IPS-18a (cell line): ENCODE measurements at regions not wholly inside any gene's neighbourhood (a gene's known extent, or its start where the extent isn't known, plus 50 kb on each side); places are given as distances from the start of the nearest gene placed in this dataset.

Source experiments
- H3K27ac ChIP-seq: one replicate; pipeline ENCODE4 v1.5.1; 2013; ENCODE audit warnings: low read length
- H3K27me3 ChIP-seq: one replicate; pipeline ENCODE4 v1.6.1; 2013; ENCODE audit warnings: mild to moderate bottlenecking, low read length; ENCODE audit not compliant: control insufficient read depth, insufficient read depth
- H3K36me3 ChIP-seq: one replicate; pipeline ENCODE4 v1.6.1; 2013; ENCODE audit warnings: low read depth, low read length; ENCODE audit not compliant: control insufficient read depth
- H3K4me1 ChIP-seq: one replicate; pipeline ENCODE4 v1.6.1; 2013; ENCODE audit warnings: low read depth, low read length; ENCODE audit not compliant: control insufficient read depth
- H3K4me3 ChIP-seq: one replicate; pipeline ENCODE4 v1.5.1; 2013; ENCODE audit warnings: low read length
- H3K9ac ChIP-seq: one replicate; pipeline ENCODE4 v1.6.1; 2013; ENCODE audit warnings: mild to moderate bottlenecking, low read length, moderate library complexity
- H3K9me3 ChIP-seq: one replicate; pipeline ENCODE4 v1.6.1; 2013; ENCODE audit warnings: low read depth, low read length; ENCODE audit not compliant: control insufficient read depth

DNA sequence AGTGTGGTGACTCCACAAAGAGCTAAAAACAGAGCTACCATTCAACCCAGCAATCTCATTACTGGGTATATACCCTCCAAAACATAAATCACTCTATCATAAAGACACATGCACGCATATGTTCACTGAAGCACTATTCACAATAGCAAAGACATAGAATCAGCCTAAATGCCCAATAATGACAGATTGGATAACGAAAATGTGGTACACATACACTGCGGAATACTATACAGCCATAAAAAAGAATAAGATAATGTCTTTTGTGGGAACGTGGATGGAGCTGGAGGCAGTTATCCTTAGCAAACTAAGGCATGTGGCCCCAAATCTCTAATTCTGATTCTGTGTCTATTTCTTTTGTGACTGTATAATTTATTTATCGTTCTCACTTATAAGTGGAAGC is 89.0 kb upstream of the PRNP start:
- H3K36me3 ChIP-seq = no peaks in the 10 kb centered on the region
- no peaks in the 10 kb centered on the region for H3K4me1 ChIP-seq
- H3K9me3 ChIP-seq = no peaks in the 10 kb centered on the region
- no peak overlapping the region for H3K9ac ChIP-seq
- H3K27me3 ChIP-seq = peaks cover 10% of the 10 kb centered on the region
- no peak overlapping the region for H3K27ac ChIP-seq
- no peak overlapping the region for H3K4me3 ChIP-seq

DNA sequence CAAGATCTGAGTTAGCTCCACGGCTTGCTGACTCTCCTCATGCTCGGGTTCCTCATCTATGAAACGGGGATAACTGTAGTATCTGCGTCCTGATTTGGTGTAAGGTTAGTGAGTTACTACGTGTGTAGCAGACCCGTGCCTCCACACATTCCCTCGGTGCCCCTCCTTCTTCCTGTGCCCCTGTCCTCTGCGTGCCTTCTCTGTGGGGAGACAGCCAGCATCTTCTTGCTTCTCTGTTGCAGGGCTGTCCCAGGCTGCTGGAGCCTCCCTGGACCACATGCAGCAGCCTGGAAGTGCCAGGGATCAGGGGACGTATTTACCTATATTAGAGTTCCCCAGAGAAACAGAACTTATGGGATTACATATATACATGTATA is 93.1 kb upstream of the PRNP start:
- H3K4me3 ChIP-seq = no peak overlapping the region
- peaks cover 16% of the 10 kb centered on the region for H3K27me3 ChIP-seq
- no peaks in the 10 kb centered on the region for H3K36me3 ChIP-seq
- H3K9me3 ChIP-seq = no peaks in the 10 kb centered on the region
- no peaks in the 10 kb centered on the region for H3K4me1 ChIP-seq
- no peak overlapping the region for H3K9ac ChIP-seq
- H3K27ac ChIP-seq = no peak overlapping the region

DNA sequence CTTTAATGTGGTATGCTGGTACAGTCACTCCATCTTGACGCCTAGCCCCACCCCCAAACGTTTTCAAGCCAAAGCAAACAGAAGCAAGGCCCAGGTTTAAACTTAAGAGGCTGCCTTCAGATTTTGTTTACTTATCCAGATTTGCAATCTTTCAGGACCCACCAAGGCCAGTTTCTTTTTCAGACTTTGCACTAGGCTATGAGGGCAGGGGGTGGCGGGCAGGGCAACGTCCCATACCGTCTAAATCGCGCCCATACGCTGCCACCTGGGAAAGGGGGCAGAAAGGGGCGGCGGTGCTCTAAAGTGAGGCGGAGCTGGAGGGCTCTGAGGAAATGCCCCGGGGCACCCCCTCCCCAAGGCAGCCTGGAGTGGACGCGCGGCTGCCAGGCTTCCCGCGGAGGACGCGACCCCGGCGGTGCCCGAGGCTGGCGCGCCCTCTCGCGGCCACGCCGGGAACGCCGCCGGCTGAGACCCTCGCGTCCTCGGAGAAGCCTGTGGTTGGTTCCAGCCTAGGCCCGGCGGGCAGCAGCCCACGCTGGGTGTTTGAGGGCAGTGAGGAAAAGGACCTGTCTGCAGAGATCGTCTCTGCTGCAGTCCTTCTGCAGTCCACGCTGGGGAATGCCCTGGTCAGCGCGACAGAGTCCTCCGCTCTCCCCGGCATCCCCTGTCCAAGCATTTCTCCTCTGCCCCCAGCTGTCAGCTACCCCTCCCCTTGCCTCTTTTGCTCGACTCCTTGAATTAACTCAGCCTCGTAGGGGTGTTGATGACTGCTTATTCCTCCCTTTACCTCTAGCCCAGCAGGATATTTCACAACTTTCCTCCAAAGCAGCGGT is 93.7 kb upstream of the PRNP start:
- Histone ChIP-seq H3K9ac (no peak overlapping the region), H3K27ac (no peak overlapping the region), H3K4me1 (no peaks in the 10 kb centered on the region), H3K9me3 (no peaks in the 10 kb centered on the region), H3K36me3 (no peaks in the 10 kb centered on the region), H3K27me3 (peaks cover 16% of the 10 kb centered on the region), H3K4me3 (peak overlapping the region; percentile 54)

DNA sequence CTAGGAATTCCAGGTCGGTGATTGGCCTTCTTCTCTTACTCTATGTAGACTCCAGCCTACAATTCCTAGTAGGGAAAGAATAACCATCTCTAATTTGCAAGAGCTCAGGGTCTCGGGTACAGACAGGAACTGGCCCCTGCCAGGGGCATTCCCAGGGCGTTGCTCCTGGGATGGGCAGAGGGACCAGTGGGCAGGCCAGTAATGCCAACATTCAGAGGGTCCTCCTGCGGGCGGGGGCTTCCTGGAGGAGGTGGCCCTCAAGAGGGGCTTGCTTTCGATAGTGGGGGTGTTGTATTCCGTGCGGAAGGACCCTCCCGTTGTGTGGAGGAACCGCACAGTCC is 94.3 kb upstream of the PRNP start:
- no peak overlapping the region for H3K9ac ChIP-seq

DNA sequence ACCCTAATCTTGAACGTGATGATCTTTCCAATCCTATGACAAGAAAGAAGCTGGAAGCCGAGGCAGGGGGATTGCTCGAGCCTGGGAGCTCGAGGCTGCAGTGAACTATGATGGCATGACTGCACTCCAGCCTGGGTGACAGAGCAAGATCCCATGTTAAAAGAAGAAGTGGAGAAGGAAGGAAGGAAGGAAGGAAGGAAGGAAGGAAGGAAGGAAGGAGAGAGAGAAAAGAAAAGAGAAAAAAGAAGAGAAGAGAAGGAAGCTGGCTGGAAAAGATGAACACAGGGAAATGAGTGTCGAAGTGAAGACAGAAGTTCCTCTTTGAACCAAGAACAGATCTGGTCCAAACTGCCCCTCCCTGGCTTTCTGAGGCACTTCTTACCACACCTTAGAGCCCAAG is 100.5 kb upstream of the PRNP start:
- H3K4me3 ChIP-seq = no peak overlapping the region
- peaks cover 12% of the 10 kb centered on the region for H3K4me1 ChIP-seq
- H3K27me3 ChIP-seq = no peaks in the 10 kb centered on the region
- no peaks in the 10 kb centered on the region for H3K9me3 ChIP-seq
- no peak overlapping the region for H3K9ac ChIP-seq
- no peaks in the 10 kb centered on the region for H3K36me3 ChIP-seq
- H3K27ac ChIP-seq = no peak overlapping the region

More for the DNA sequence above, 94.3 kb upstream of the PRNP start:
- H3K9me3 ChIP-seq = no peaks in the 10 kb centered on the region
- no peaks in the 10 kb centered on the region for H3K36me3 ChIP-seq
- H3K27me3 ChIP-seq = peaks cover 16% of the 10 kb centered on the region
- H3K4me3 ChIP-seq = no peak overlapping the region
- H3K4me1 ChIP-seq = no peaks in the 10 kb centered on the region
- no peak overlapping the region for H3K27ac ChIP-seq

DNA sequence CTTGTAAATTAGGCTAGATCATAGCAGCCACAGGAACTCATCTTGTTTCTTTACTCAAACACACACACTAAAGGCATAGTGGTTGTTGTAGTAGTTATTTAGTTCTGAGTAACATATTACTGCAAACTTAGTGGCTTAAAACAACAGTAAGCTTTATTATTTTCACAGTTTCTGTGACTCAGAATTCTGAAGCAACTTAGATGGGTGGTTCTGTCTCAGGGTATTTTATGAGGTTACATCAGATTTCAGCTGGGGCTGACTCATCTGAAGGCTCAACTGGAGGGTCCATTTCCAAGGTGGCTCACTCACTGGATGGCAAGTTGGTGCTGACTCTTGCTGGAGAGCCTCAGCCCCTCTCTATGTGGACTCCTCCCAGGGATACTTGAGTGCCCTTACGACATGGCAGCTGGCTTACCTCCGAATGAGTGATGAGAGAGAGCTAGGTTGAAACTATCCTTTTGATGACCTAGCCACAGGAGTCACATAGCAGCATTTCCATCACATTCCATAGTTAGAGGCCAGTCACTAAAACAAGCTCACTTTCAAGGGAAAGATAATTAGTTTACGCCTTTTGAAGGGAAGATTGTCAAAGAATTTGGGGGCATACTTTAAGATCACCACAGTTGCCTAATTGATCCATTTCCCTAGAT is 101.0 kb upstream of the PRNP start:
- H3K27me3 ChIP-seq = no peaks in the 10 kb centered on the region
- H3K9me3 ChIP-seq = no peaks in the 10 kb centered on the region
- H3K4me3 ChIP-seq = no peak overlapping the region
- H3K4me1 ChIP-seq = peaks cover 12% of the 10 kb centered on the region
- no peak overlapping the region for H3K27ac ChIP-seq
- H3K36me3 ChIP-seq = no peaks in the 10 kb centered on the region
- H3K9ac ChIP-seq = no peak overlapping the region

DNA sequence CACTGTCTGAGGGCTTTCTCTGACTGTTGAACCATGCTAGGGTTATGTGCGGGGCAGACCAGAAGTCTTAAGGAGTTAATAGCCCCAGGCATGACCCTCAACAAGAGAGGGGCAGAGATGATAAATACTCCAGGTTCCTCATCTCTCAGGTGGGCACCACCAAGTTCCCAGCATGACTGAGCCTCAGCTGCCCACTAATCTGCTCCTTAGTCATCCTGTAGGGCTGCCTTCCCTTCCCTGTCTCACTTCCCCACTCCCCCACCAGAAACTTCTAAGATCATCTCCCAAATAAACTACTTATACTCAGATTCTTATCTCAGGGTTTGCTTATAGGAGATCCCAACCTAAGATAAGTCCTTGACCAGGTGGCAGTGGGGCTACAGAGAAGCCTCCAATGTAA is 101.7 kb upstream of the PRNP start:
- Histone ChIP-seq H3K27me3 (no peaks in the 10 kb centered on the region), H3K36me3 (no peaks in the 10 kb centered on the region), H3K4me1 (peaks cover 12% of the 10 kb centered on the region), H3K9ac (no peak overlapping the region), H3K27ac (no peak overlapping the region), H3K9me3 (no peaks in the 10 kb centered on the region), H3K4me3 (no peak overlapping the region)

DNA sequence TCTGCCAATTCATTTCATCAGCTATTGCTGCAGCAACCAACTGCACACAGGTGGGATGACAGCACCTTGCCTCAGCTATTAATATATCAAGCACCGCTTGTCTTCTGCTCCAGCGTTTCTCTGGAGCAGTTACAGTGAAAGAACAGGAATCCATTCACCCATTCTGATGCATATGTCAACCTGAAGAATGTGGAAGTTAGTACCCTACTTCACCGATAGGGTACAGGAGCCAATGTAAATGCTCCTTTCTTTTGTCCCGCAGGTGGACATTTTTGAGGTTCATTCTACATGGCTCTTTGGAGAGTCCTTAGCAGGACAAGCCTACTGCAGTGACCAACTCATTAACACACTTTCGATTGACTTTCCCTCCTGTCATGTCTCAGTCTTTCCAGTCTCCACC is 104.4 kb upstream of the PRNP start:
- Histone ChIP-seq H3K27ac (no peak overlapping the region), H3K9me3 (no peaks in the 10 kb centered on the region), H3K36me3 (no peaks in the 10 kb centered on the region), H3K9ac (no peak overlapping the region), H3K4me3 (no peak overlapping the region), H3K4me1 (peaks cover 12% of the 10 kb centered on the region), H3K27me3 (no peaks in the 10 kb centered on the region)

DNA sequence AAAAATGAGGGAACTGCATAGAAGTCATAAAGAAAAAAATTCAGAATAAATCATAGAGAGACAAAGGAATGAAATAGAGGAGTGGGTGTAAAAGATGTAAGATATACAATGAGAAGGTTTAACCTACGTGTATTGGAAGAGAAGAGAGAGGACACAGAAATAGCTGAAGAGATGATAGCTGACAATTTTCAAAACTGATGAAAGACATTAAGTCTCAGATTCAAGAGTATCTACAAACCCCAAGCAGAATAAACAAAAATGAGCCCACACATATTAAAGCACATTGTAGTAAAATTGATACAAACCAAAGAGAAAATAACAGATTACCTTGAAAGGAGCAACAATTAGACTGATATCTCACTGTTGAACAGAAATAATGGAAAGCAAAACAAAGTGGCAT is 107.9 kb upstream of the PRNP start:
- H3K9me3 ChIP-seq = no peaks in the 10 kb centered on the region
- no peaks in the 10 kb centered on the region for H3K27me3 ChIP-seq
- no peak overlapping the region for H3K9ac ChIP-seq
- H3K27ac ChIP-seq = no peak overlapping the region
- no peaks in the 10 kb centered on the region for H3K36me3 ChIP-seq
- H3K4me3 ChIP-seq = no peak overlapping the region
- peaks cover 18% of the 10 kb centered on the region for H3K4me1 ChIP-seq

DNA sequence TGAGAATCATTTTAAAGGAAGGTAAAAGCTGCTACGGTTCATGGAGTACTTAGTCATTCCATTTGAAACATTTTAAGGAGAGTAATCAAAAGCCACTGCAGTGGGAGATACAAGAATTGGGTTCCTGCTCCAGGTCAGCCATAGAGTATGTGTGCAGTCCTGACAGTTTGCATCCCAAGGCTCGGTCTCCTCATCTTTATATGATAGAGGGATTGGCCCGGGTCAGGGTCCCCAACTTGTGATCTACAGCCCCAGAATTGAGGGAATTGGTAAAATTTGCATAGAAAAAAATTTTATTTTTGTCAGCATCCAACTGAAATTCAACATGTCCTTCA is 111.9 kb upstream of the PRNP start:
- Histone ChIP-seq H3K4me1 (peaks cover 15% of the 10 kb centered on the region), H3K4me3 (no peak overlapping the region), H3K27ac (no peak overlapping the region), H3K9me3 (no peaks in the 10 kb centered on the region), H3K9ac (no peak overlapping the region), H3K36me3 (no peaks in the 10 kb centered on the region), H3K27me3 (no peaks in the 10 kb centered on the region)

DNA sequence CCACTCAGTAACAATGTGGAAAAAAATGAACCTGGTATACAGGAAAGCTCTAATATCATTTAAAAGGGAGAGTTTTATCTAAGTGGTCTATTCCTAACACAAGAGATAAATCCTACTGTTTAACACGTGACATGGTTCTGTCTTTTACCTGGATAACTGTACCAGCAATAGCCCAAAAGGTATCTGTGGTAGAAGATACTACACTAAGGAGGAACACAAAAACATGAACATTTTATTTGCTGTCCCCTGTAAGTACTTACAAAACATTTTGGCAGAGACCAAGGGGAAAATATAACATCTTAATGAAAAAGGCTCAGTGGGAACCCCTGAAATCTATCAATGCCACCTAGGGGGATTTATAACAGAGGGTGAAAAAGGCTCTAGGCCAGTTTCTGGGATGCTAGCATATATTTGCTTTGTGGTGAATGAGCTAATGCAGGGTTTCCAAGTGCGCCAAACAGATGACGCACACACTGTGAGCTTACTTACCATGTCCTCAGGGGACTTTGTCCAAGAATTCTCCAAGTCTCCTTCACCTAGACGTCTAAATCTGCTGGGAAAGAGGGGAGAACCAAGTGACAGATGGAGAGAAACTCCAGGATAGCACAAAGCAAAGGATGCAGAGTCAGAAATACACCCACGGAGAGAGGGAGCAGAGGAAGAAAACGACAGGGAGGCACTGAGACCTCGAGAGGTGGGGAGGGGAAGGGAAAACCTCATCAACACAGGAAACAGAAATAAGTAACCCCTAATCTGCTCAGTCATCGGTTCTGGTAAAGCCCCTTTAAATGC is 112.5 kb upstream of the PRNP start:
- H3K27ac ChIP-seq = no peak overlapping the region

More for the DNA sequence above, 112.5 kb upstream of the PRNP start:
- H3K9ac ChIP-seq = no peak overlapping the region
- H3K27me3 ChIP-seq = no peaks in the 10 kb centered on the region
- no peaks in the 10 kb centered on the region for H3K9me3 ChIP-seq
- peaks cover 15% of the 10 kb centered on the region for H3K4me1 ChIP-seq
- no peak overlapping the region for H3K4me3 ChIP-seq
- no peaks in the 10 kb centered on the region for H3K36me3 ChIP-seq
